ENCODE measurements at regions not wholly inside any gene's neighbourhood (a gene's known extent, or its start where the extent isn't known, plus 50 kb on each side); places are given as distances from the start of the nearest gene placed in this dataset.

DNA sequence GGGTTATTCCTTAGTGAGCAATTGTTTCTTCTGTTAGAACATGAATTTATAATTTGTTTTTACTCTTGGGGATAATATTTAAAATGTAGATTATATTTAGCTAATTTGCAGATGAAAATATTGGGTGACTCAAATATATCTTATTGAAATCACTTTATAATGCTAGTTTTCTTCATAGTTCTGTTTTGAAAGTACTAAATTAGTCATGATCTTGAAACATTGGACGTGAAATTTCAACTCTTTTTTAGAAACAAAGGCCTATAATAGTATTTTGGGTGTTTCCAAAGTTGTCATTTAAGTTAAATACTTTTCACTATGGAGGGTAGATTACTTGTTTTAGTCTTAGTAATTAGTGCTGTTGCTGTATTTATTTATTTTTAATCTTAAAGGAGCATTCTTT is 250.9 kb downstream of the UTRN start:
- H2AFZ ChIP-seq (ENCODE audit: low read length): no peak overlapping the region
- no peaks in the 10 kb centered on the region for H3K4me1 Mint-ChIP-seq
- no peaks in the 10 kb centered on the region for H3K9me3 Mint-ChIP-seq
- H4K5ac ChIP-seq (ENCODE audit: insufficient read length, low read depth, low read length): no peak overlapping the region
- H3K23me2 ChIP-seq (ENCODE audit: insufficient read length, low read depth, low read length, poor library complexity, severe bottlenecking): no peaks in the 10 kb centered on the region
- H4K8ac ChIP-seq (replicated peaks; ENCODE audit: insufficient read length, low read depth, low read length): no peak overlapping the region
- no peak overlapping the region for H2BK120ac ChIP-seq (ENCODE audit: low read depth, low read length, poor library complexity, severe bottlenecking)
- H4K20me1 ChIP-seq (ENCODE audit: control insufficient read depth, insufficient read depth, insufficient read length): no peaks in the 10 kb centered on the region
- H3K23ac ChIP-seq (ENCODE audit: insufficient read length, low read depth, low read length): no peak overlapping the region
- no peaks in the 10 kb centered on the region for H3K79me2 ChIP-seq (ENCODE audit: insufficient read depth, low read length)
- no peaks in the 10 kb centered on the region for H3K79me1 ChIP-seq (ENCODE audit: insufficient read depth, low read depth, low read length, poor library complexity, severe bottlenecking)
- H3K27me3 Mint-ChIP-seq (ENCODE audit: low read depth): no peaks in the 10 kb centered on the region
- no peak overlapping the region for H3K4me2 ChIP-seq (ENCODE audit: insufficient read depth, insufficient read length, low read length)
- H3K18ac ChIP-seq (ENCODE audit: insufficient read length, low read depth, low read length): no peak overlapping the region
- H3K56ac ChIP-seq (ENCODE audit: insufficient read length, low read depth, low read length): no peak overlapping the region
- H3K27ac Mint-ChIP-seq: no peak overlapping the region
- H3K14ac ChIP-seq (ENCODE audit: insufficient read depth, low read length): no peak overlapping the region
- no CpG with 5 or more reads among the region's 1 CpG for WGBS (ENCODE audit: extremely low coverage, insufficient read length, low lambda C conversion rate)
- H2BK12ac ChIP-seq (ENCODE audit: insufficient read length, low read depth, low read length): no peak overlapping the region
- H3K4ac ChIP-seq (ENCODE audit: low read depth, low read length): no peak overlapping the region
- H3K27me3 ChIP-seq (ENCODE audit: insufficient read depth, low read length): no peaks in the 10 kb centered on the region
- no peak for DNase-seq
- no peak overlapping the region for H4K91ac ChIP-seq (ENCODE audit: insufficient read length, low read depth, low read length)
- no peak overlapping the region for H2BK5ac ChIP-seq (ENCODE audit: insufficient read length, low read length)
- no peak overlapping the region for H3K4me3 Mint-ChIP-seq
- H3K27ac ChIP-seq (ENCODE audit: insufficient read length, low read depth, low read length): no peak overlapping the region
- no peaks in the 10 kb centered on the region for H3K4me1 ChIP-seq (ENCODE audit: insufficient read depth, low read length)
- no peak overlapping the region for H3K9ac ChIP-seq (ENCODE audit: extremely low read depth, insufficient read length, low read length)
- H3K9me3 ChIP-seq (ENCODE audit: control insufficient read depth, low read depth, low read length): no peaks in the 10 kb centered on the region
- H3K36me3 Mint-ChIP-seq (ENCODE audit: insufficient read depth in 1 of 3, low read depth in 3 of 3): peaks cover 0 to 17% (median 14%) of the 10 kb centered on the region in 3 experiments; a peak in 5 of 7 replicates
- TF ChIP-seq, protein P1, sequence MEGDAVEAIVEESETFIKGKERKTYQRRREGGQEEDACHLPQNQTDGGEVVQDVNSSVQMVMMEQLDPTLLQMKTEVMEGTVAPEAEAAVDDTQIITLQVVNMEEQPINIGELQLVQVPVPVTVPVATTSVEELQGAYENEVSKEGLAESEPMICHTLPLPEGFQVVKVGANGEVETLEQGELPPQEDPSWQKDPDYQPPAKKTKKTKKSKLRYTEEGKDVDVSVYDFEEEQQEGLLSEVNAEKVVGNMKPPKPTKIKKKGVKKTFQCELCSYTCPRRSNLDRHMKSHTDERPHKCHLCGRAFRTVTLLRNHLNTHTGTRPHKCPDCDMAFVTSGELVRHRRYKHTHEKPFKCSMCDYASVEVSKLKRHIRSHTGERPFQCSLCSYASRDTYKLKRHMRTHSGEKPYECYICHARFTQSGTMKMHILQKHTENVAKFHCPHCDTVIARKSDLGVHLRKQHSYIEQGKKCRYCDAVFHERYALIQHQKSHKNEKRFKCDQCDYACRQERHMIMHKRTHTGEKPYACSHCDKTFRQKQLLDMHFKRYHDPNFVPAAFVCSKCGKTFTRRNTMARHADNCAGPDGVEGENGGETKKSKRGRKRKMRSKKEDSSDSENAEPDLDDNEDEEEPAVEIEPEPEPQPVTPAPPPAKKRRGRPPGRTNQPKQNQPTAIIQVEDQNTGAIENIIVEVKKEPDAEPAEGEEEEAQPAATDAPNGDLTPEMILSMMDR (conservative IDR thresholded peaks at IDR 0.05): no peak
- H2AK5ac ChIP-seq (ENCODE audit: insufficient read length, low read length): no peak overlapping the region
- H3T11ph ChIP-seq (ENCODE audit: low read length): no peak overlapping the region
- no peak overlapping the region for H2BK20ac ChIP-seq (ENCODE audit: low read depth, low read length, poor library complexity, severe bottlenecking)
- H2BK15ac ChIP-seq (ENCODE audit: low read depth, low read length): no peak overlapping the region

All from H9 (cell line).